HepG2 (cell line): ENCODE measurements at regions not wholly inside any gene's neighbourhood (a gene's known extent, or its start where the extent isn't known, plus 50 kb on each side); places are given as distances from the start of the nearest gene placed in this dataset.

Experiments used
- AFF4 ChIP-seq: sonication (generic); formaldehyde crosslinking; IDR thresholded peaks from 2 replicates; pipeline ENCODE4 v1.4.0; 2020; ENCODE audit warnings: missing genetic modification reagents
- EZH2 ChIP-seq: conservative IDR thresholded peaks from 2 replicates; pipeline ENCODE4 v1.6.1; 2012; ENCODE audit warnings: mild to moderate bottlenecking, low read depth, low read length, moderate library complexity
- PAX8 ChIP-seq: sonication (generic); formaldehyde crosslinking; IDR thresholded peaks from 2 replicates; pipeline ENCODE4 v1.8.0; 2022; ENCODE audit warnings: mild to moderate bottlenecking, missing genetic modification reagents, borderline replicate concordance
- POLR2A ChIP-seq, 2 experiments: IDR thresholded peaks; 2 replicates each; pipeline ENCODE4 v1.6.1; 2011; ENCODE audit warnings: low read depth in 2 of 2, low read length in 2 of 2, mild to moderate bottlenecking in 1 of 2, moderate library complexity in 1 of 2; ENCODE audit not compliant: insufficient read depth in 1 of 2
- PRDM15 ChIP-seq: sonication (generic); formaldehyde crosslinking; IDR thresholded peaks from 2 replicates; pipeline ENCODE4 v1.4.0; 2020; ENCODE audit warnings: missing genetic modification reagents
- RFX5 ChIP-seq: IDR thresholded peaks from 2 replicates; pipeline ENCODE4 v1.6.1; 2011; ENCODE audit warnings: low read depth, low read length, improper control_type of control experiment
- RNF219 ChIP-seq: sonication (generic); formaldehyde crosslinking; IDR thresholded peaks from 2 replicates; pipeline ENCODE4 v1.5.0; 2020; ENCODE audit warnings: mild to moderate bottlenecking, missing genetic modification reagents
- SP2 ChIP-seq: sonication (generic); formaldehyde crosslinking; IDR thresholded peaks from 2 replicates; pipeline ENCODE4 v1.5.1; 2020; ENCODE audit warnings: mild to moderate bottlenecking, missing genetic modification reagents
- U2AF2 ChIP-seq: fragments of 200-400 bp; formaldehyde crosslinking; IDR thresholded peaks from 2 replicates; pipeline ENCODE4 v1.6.1; 2017; ENCODE audit warnings: low read depth, mild to moderate bottlenecking, low read length
- ZBTB33 ChIP-seq: sonication (generic); formaldehyde crosslinking; IDR thresholded peaks from 2 replicates; pipeline ENCODE4 v1.4.0; 2020; ENCODE audit warnings: missing genetic modification reagents
- ZNF362 ChIP-seq: sonication (generic); formaldehyde crosslinking; IDR thresholded peaks from 2 replicates; pipeline ENCODE4 v1.4.0; 2020; ENCODE audit warnings: missing genetic modification reagents, mild to moderate bottlenecking, borderline replicate concordance
- ZNF574 ChIP-seq: sonication (generic); formaldehyde crosslinking; IDR thresholded peaks from 2 replicates; pipeline ENCODE4 v1.4.0; 2020; ENCODE audit warnings: missing genetic modification reagents

GRCh38 chr9:23557689-23558088, 268.4 kb downstream of the ELAVL2 start:
- TF ChIP-seq RNF219 (CRISPR knock-in tag) (no peak), ZBTB33 (CRISPR knock-in tag) (no peak), PRDM15 (no peak), RFX5 (no peak), U2AF2 (no peak), POLR2A (IDR thresholded peaks at IDR 0.05; ENCODE audit: insufficient read depth in 1 of 2, low read depth in 2 of 2, low read length in 2 of 2) (no peak), SP2 (CRISPR knock-in tag) (no peak), ZNF362 (no peak), ZNF574 (CRISPR knock-in tag) (no peak), PAX8 (CRISPR knock-in tag) (no peak), AFF4 (CRISPR knock-in tag) (no peak), EZH2 (no peak)
